SK-N-SH (cell line): ENCODE measurements at regions not wholly inside any gene's neighbourhood (a gene's known extent, or its start where the extent isn't known, plus 50 kb on each side); places are given as distances from the start of the nearest gene placed in this dataset.

Experiments
- CTCF ChIA-PET: fragments of 300-600, 350-600 bp; formaldehyde crosslinking; extraction: SDS; loops from one replicate; lab custom pipeline; 2021; lab: Yijun Ruan, JAX
- POLR2A ChIA-PET: fragments of 350-600 bp; sonication (Branson Sonifier 250); formaldehyde crosslinking; extraction: SDS; loops from one replicate; lab custom pipeline; 2020; ENCODE audit warnings: antibody characterized with exemption, inconsistent platforms; lab: Yijun Ruan, JAX
- DNase-seq: peaks from one replicate; pipeline ENCODE4 v3.0.0; 2012
- H2AFZ ChIP-seq: fragments of 200-600 bp; sonication (generic); 2 replicates; pipeline ENCODE4 v1.8.1; 2016; ENCODE audit warnings: antibody characterized with exemption, mild to moderate bottlenecking, low read depth
- H3F3A ChIP-seq: fragments of 200-600 bp; sonication (generic); replicated peaks from 2 replicates; pipeline ENCODE3; 2016; ENCODE audit warnings: antibody characterized with exemption, mild to moderate bottlenecking; ENCODE audit not compliant: insufficient read depth
- H3K27ac ChIP-seq, 2 experiments: fragments of 200-500 bp in 1 of 2; fragments of 200-600 bp in 1 of 2; sonication (Bioruptor generic) in 1 of 2; sonication (generic), shearing (Covaris generic) in 1 of 2; 2 replicates each; pipeline versions ENCODE4 v1.5.1 to v1.6.1; 2014 to 2016; ENCODE audit warnings: low read depth in 2 of 2, inconsistent platforms in 1 of 2, low read length in 1 of 2, mild to moderate bottlenecking in 1 of 2, mixed read lengths in 1 of 2
- H3K27me3 ChIP-seq: fragments of 200-600 bp; sonication (generic), shearing (Covaris generic); 2 replicates; pipeline ENCODE4 v1.6.1; 2016; ENCODE audit warnings: mixed run types; ENCODE audit not compliant: insufficient read depth
- H3K36me3 ChIP-seq, 2 experiments: fragments of 200-500 bp in 1 of 2; fragments of 200-600 bp in 1 of 2; sonication (Bioruptor generic) in 1 of 2; sonication (generic) in 1 of 2; replicated peaks in 1 of 2; 2 replicates each; pipeline versions ENCODE3 to v1.5.1; 2014 to 2016; ENCODE audit warnings: low read length in 1 of 2, mild to moderate bottlenecking in 1 of 2; ENCODE audit not compliant: insufficient read depth in 2 of 2, control insufficient read depth in 1 of 2
- H3K4me1 ChIP-seq, 2 experiments: fragments of 200-500 bp in 1 of 2; fragments of 200-600 bp in 1 of 2; sonication (Bioruptor generic) in 1 of 2; sonication (generic), shearing (Covaris generic) in 1 of 2; 2 replicates each; pipeline versions ENCODE4 v1.5.1 to v1.6.1; 2014 to 2016; ENCODE audit warnings: low read depth in 1 of 2, low read length in 1 of 2, mixed run types in 1 of 2; ENCODE audit not compliant: insufficient read depth in 2 of 2, control insufficient read depth in 1 of 2
- H3K4me2 ChIP-seq: fragments of 200-600 bp; sonication (generic), shearing (Covaris generic); 2 replicates; pipeline ENCODE4 v1.6.1; 2017; ENCODE audit warnings: mixed run types
- H3K4me3 ChIP-seq, 2 experiments: fragments of 200-500 bp in 1 of 2; fragments of 200-600 bp in 1 of 2; sonication (Bioruptor generic) in 1 of 2; sonication (generic), shearing (Covaris generic) in 1 of 2; 2 replicates each; pipeline versions ENCODE4 v1.5.1 to v1.8.1; 2014 to 2016; ENCODE audit warnings: low read depth in 2 of 2, inconsistent platforms in 1 of 2, low read length in 1 of 2, mild to moderate bottlenecking in 1 of 2, mixed read lengths in 1 of 2, moderate library complexity in 1 of 2
- H3K79me2 ChIP-seq: fragments of 200-600 bp; sonication (generic); 2 replicates; pipeline ENCODE4 v1.8.1; 2017; ENCODE audit warnings: mild to moderate bottlenecking; ENCODE audit not compliant: insufficient read depth
- H3K9ac ChIP-seq: fragments of 200-600 bp; sonication (generic); 2 replicates; pipeline ENCODE4 v1.6.1; 2017; ENCODE audit warnings: mixed run types
- H3K9me2 ChIP-seq: fragments of 200-600 bp; sonication (generic); 2 replicates; pipeline ENCODE4 v1.6.1; 2017; ENCODE audit warnings: mixed run types
- H3K9me3 ChIP-seq: fragments of 200-600 bp; sonication (generic); 2 replicates; pipeline ENCODE4 v1.6.1; 2017; ENCODE audit warnings: mixed run types, mild to moderate bottlenecking, moderate library complexity
- H4K20me1 ChIP-seq: fragments of 200-600 bp; sonication (generic); 2 replicates; pipeline ENCODE4 v1.6.1; 2017; ENCODE audit warnings: mild to moderate bottlenecking, mixed run types; ENCODE audit not compliant: insufficient read depth
- CHD2 ChIP-seq: fragments of 150-350 bp; IDR thresholded peaks from 2 replicates; pipeline ENCODE4 v1.6.1; 2018; ENCODE audit warnings: low read length; ENCODE audit not compliant: partially characterized antibody
- EZH2phosphoT487 ChIP-seq: fragments of 200-600 bp; sonication (generic); IDR thresholded peaks from 2 replicates; pipeline ENCODE4 v1.6.1; 2017; ENCODE audit warnings: low read depth, mixed run types, mild to moderate bottlenecking, antibody characterized with exemption, moderate library complexity, borderline replicate concordance
- FOSL2 ChIP-seq: IDR thresholded peaks from 2 replicates; pipeline ENCODE4 v1.4.0; 2012; ENCODE audit warnings: low read depth, mild to moderate bottlenecking, moderate library complexity, borderline replicate concordance
- GATA2 ChIP-seq: sonication (generic); formaldehyde crosslinking; IDR thresholded peaks from 2 replicates; pipeline ENCODE4 v1.5.0; 2020; ENCODE audit warnings: mild to moderate bottlenecking, missing genetic modification reagents
- MEF2A ChIP-seq: IDR thresholded peaks from 2 replicates; pipeline ENCODE4 v1.4.0; 2012; ENCODE audit warnings: low read depth, borderline replicate concordance
- NRF1 ChIP-seq: IDR thresholded peaks from 2 replicates; pipeline ENCODE4 v1.6.1; 2012; ENCODE audit warnings: low read depth, mild to moderate bottlenecking, low read length
- RAD21 ChIP-seq: IDR thresholded peaks from 2 replicates; pipeline ENCODE4 v1.6.1; 2012; ENCODE audit warnings: mild to moderate bottlenecking, low read length
- RXRA ChIP-seq: IDR thresholded peaks from 2 replicates; pipeline ENCODE4 v1.4.0; 2012; ENCODE audit warnings: low read depth, mild to moderate bottlenecking, borderline replicate concordance
- SMC3 ChIP-seq: IDR thresholded peaks from 2 replicates; pipeline ENCODE4 v1.6.1; 2012; ENCODE audit warnings: low read depth, low read length, improper control_type of control experiment
- TAF1 ChIP-seq: IDR thresholded peaks from 2 replicates; pipeline ENCODE4 v1.6.1; 2012; ENCODE audit warnings: low read depth, mild to moderate bottlenecking, low read length, moderate library complexity, borderline replicate concordance
- TCF12 ChIP-seq: IDR thresholded peaks from 2 replicates; pipeline ENCODE4 v1.4.0; 2012
- WGBS: methylation state at CpG from one replicate; pipeline ENCODE4 v1.1.6; 2017; ENCODE audit warnings: low lambda C conversion rate; 5-methylcytosine and 5-hydroxymethylcytosine counted together
- TF ChIP-seq, protein P1 (sequence below): fragments of 200-600 bp; sonication (generic); IDR thresholded peaks from 2 replicates; pipeline ENCODE4 v1.6.1; 2017; ENCODE audit warnings: antibody characterized with exemption, mild to moderate bottlenecking, moderate library complexity
- TF ChIP-seq, protein P2 (sequence below): fragments of 150-350 bp; IDR thresholded peaks from 2 replicates; pipeline ENCODE4 v1.6.1; 2017; ENCODE audit warnings: antibody characterized with exemption, low read length, low read depth, borderline replicate concordance
- TF ChIP-seq, protein P3 (sequence below): IDR thresholded peaks from 2 replicates; pipeline ENCODE4 v1.4.0; 2012; ENCODE audit warnings: low read depth
- TF ChIP-seq, protein P4 (sequence below): IDR thresholded peaks from 2 replicates; pipeline ENCODE4 v1.4.0; 2012; ENCODE audit warnings: low read depth, borderline replicate concordance

GRCh38 chr12:84435682-84436081 is 476.9 kb downstream of the SLC6A15 start:
- Histone ChIP-seq H3K27ac (no peak overlapping the region), H2AFZ (no peak overlapping the region), H3K9me2 (0 out of 2 replicates have a peak, but pooled peaks cover 4% of the 10 kb centered on the region)
- CTCF ChIA-PET, result interaction anchor here (0.7 kb wide), 1 partner anchor 371 kb away, joined by 3 read pairs; no protein-coding TSS in a partner anchor
- no peak for DNase-seq
- TF ChIP-seq TAF1 (no peak), EZH2phosphoT487 (no peak)
- TF ChIP-seq, protein P1, sequence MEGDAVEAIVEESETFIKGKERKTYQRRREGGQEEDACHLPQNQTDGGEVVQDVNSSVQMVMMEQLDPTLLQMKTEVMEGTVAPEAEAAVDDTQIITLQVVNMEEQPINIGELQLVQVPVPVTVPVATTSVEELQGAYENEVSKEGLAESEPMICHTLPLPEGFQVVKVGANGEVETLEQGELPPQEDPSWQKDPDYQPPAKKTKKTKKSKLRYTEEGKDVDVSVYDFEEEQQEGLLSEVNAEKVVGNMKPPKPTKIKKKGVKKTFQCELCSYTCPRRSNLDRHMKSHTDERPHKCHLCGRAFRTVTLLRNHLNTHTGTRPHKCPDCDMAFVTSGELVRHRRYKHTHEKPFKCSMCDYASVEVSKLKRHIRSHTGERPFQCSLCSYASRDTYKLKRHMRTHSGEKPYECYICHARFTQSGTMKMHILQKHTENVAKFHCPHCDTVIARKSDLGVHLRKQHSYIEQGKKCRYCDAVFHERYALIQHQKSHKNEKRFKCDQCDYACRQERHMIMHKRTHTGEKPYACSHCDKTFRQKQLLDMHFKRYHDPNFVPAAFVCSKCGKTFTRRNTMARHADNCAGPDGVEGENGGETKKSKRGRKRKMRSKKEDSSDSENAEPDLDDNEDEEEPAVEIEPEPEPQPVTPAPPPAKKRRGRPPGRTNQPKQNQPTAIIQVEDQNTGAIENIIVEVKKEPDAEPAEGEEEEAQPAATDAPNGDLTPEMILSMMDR, result no peak
- TF ChIP-seq, protein P2, sequence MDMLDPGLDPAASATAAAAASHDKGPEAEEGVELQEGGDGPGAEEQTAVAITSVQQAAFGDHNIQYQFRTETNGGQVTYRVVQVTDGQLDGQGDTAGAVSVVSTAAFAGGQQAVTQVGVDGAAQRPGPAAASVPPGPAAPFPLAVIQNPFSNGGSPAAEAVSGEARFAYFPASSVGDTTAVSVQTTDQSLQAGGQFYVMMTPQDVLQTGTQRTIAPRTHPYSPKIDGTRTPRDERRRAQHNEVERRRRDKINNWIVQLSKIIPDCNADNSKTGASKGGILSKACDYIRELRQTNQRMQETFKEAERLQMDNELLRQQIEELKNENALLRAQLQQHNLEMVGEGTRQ, result no peak
- TF ChIP-seq, all 33 proteins: peak for 0
- no peaks in the 10 kb centered on the region for H3K79me2 ChIP-seq
- H3K4me2 ChIP-seq, result no peak overlapping the region
- no peaks in the 10 kb centered on the region for H4K20me1 ChIP-seq
- POLR2A ChIA-PET, result no interaction called here
- H3K9me3 ChIP-seq, result no peaks in the 10 kb centered on the region
- no peaks in the 10 kb centered on the region for H3F3A ChIP-seq
- no peaks in the 10 kb centered on the region for H3K36me3 ChIP-seq
- WGBS, result 89% methylated on average over 2 of the region's 2 CpGs
- no peaks in the 10 kb centered on the region for H3K4me1 ChIP-seq
- H3K4me3 ChIP-seq, result no peak overlapping the region
- no peaks in the 10 kb centered on the region for H3K27me3 ChIP-seq
- H3K9ac ChIP-seq, result no peak overlapping the region

DNA sequence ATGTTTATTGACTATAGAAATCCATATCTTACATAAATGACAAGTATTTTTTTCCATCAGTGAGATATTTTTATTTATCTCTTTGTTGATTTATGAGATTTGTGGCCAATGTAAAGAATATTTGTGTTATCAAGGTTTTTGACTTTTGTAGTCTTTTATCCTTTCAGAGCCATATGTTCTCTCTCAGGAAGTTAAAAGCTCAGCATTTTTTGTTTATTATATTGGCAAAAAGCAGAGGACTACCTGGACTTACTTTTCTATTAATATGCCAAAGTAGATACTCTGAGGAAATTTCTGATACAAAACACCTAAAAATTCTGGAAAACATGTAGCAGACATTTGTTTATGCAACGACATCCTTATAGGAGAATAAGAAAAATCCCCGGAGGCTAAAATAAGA is 490.3 kb downstream of the SLC6A15 start:
- no peaks in the 10 kb centered on the region for H3K79me2 ChIP-seq
- no peak overlapping the region for H3K27ac ChIP-seq
- WGBS, result 75% methylated on average over 2 of the region's 2 CpGs
- no peaks in the 10 kb centered on the region for H3K9me3 ChIP-seq
- H2AFZ ChIP-seq, result no peak overlapping the region
- H3F3A ChIP-seq, result no peaks in the 10 kb centered on the region
- no peaks in the 10 kb centered on the region for H3K4me1 ChIP-seq
- no peaks in the 10 kb centered on the region for H3K36me3 ChIP-seq
- H3K9me2 ChIP-seq, result no peaks in the 10 kb centered on the region
- no peak overlapping the region for H3K4me3 ChIP-seq
- no peak overlapping the region for H3K9ac ChIP-seq
- H3K27me3 ChIP-seq, result no peaks in the 10 kb centered on the region
- H4K20me1 ChIP-seq, result no peaks in the 10 kb centered on the region
- TF ChIP-seq RXRA (no peak), GATA2 (CRISPR knock-in tag) (no peak), RAD21 (no peak), NRF1 (no peak), SMC3 (no peak), MEF2A (no peak), FOSL2 (no peak), TCF12 (no peak), CHD2 (no peak)
- TF ChIP-seq, protein P3, sequence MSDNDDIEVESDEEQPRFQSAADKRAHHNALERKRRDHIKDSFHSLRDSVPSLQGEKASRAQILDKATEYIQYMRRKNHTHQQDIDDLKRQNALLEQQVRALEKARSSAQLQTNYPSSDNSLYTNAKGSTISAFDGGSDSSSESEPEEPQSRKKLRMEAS, result no peak
- TF ChIP-seq, protein P4, sequence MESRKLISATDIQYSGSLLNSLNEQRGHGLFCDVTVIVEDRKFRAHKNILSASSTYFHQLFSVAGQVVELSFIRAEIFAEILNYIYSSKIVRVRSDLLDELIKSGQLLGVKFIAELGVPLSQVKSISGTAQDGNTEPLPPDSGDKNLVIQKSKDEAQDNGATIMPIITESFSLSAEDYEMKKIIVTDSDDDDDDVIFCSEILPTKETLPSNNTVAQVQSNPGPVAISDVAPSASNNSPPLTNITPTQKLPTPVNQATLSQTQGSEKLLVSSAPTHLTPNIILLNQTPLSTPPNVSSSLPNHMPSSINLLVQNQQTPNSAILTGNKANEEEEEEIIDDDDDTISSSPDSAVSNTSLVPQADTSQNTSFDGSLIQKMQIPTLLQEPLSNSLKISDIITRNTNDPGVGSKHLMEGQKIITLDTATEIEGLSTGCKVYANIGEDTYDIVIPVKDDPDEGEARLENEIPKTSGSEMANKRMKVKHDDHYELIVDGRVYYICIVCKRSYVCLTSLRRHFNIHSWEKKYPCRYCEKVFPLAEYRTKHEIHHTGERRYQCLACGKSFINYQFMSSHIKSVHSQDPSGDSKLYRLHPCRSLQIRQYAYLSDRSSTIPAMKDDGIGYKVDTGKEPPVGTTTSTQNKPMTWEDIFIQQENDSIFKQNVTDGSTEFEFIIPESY, result no peak
- DNase-seq, result no peak
- ChIA-PET POLR2A (no interaction called here), CTCF (no interaction called here)
- no peak overlapping the region for H3K4me2 ChIP-seq
